Aorta (tissue), 5 donors: ENCODE measurements at regions not wholly inside any gene's neighbourhood (a gene's known extent, or its start where the extent isn't known, plus 50 kb on each side); places are given as distances from the start of the nearest gene placed in this dataset.
"Not testable (repeated sequence)": the region's sequence is repeated elsewhere in the genome, so short reads cannot be mapped to it uniquely, and the experiment has no call there.

Experiments used
- ATAC-seq: fragments of 200-7000 bp; cut with Tn5 transposase; one replicate; pipeline ENCODE4 v1.9.1; 2022; ENCODE audit warnings: moderate library complexity; ENCODE audit not compliant: low FRiP score
- DNase-seq, 2 donors: peaks; one replicate each; pipeline ENCODE4 v3.0.0-alpha.2; 2020
- H3K27ac ChIP-seq, 2 donors: one replicate each; pipeline ENCODE4 v1.5.1; 2013; ENCODE audit warnings: low read length in 2 of 2, mild to moderate bottlenecking in 2 of 2, moderate library complexity in 2 of 2, control low read depth in 1 of 2, inconsistent platforms in 1 of 2, low read depth in 1 of 2
- H3K27me3 ChIP-seq, 2 donors: one replicate each; pipeline ENCODE4 v1.6.1; 2013; ENCODE audit warnings: control low read depth in 1 of 2, low read length in 1 of 2, mild to moderate bottlenecking in 1 of 2, moderate library complexity in 1 of 2; ENCODE audit not compliant: insufficient read depth in 2 of 2, control insufficient read depth in 1 of 2
- H3K36me3 ChIP-seq, 2 donors: one replicate each; pipeline ENCODE4 v1.6.1; 2013; ENCODE audit warnings: control low read depth in 1 of 2, low read length in 1 of 2, mild to moderate bottlenecking in 1 of 2; ENCODE audit not compliant: insufficient read depth in 2 of 2, control insufficient read depth in 1 of 2
- H3K4me1 ChIP-seq, 2 donors: one replicate each; pipeline ENCODE4 v1.6.1; 2013; ENCODE audit warnings: low read length in 2 of 2, control low read depth in 1 of 2, mild to moderate bottlenecking in 1 of 2, moderate library complexity in 1 of 2; ENCODE audit not compliant: insufficient read depth in 2 of 2, control insufficient read depth in 1 of 2
- H3K4me3 ChIP-seq, 2 donors: one replicate each; pipeline ENCODE4 v1.5.1; 2013; ENCODE audit warnings: low read length in 2 of 2, control low read depth in 1 of 2, mild to moderate bottlenecking in 1 of 2
- H3K9me3 ChIP-seq: one replicate; pipeline ENCODE4 v1.6.1; 2013; ENCODE audit warnings: mild to moderate bottlenecking, low read length; ENCODE audit not compliant: control insufficient read depth
- WGBS, 2 donors: extraction: QIAGEN DNeasy Blood & Tissue Kit; methylation state at CpG; one replicate each; pipeline ENCODE4 v1.1.7; 2013; 5-methylcytosine and 5-hydroxymethylcytosine counted together
- intact Hi-C, 2 donors: fragments of 100-400 bp; cut with DNase I; formaldehyde crosslinking; loops; one replicate each; pipeline versions ENCODE4 v1.14.2 to v1.15.0; 2022
- donor health status: healthy with polysubstance abuse.
- donor health status: Bipolar disorder and iron deficiency.
- donor health status: DM: no; HTN: no; CAD: no.
- donor health status: DM: no; HTN: no; CAD: no.
- donor health status: DM: yes; HTN: yes; CAD: no.

DNA sequence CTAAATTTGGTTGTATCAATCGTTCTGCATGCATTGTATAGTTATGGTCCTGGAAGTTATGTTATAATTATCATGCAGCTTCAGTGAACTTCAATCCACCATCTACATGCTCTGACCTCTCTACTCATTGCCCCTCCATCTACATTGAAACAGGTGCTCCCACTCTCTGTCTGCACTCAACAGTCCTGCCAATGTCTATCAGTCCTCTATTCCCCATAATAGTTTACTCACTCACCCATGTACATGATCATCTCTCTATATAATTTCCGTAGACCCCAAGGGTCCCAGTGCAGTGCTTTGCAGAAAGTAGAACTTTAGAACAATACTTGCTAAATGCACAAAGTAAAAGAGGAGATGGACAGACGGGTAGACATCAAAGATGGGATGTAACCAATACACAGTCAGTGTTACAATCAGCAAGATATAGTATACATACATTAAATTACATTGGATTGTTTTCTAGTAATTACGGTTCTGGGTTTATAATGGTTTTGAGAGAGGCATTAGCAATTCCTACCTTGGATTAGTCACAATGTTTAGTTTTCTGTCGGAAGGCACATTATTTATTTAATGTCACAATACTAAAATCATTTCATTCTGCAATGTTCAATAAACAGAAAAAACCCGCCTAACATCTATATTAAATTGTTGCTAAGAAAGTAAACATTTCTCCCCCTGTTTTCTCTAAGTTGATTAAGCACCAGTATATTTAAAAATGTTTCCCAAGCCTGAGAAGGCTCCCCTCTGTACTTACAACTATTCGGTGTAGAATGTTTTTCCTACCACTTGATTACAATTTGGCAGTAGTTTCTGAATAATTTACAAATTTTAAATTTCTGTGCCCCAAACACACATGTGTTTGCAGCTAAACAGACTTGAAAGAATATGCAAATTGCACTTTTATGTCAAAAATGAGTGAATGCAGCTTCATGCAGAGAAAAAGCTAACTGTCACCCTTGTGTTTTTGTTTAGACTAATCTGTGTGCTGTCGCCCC is 94.4 kb upstream of the SIX2 start:
- H3K27ac ChIP-seq, result no peak overlapping the region
- no peaks in the 10 kb centered on the region for H3K36me3 ChIP-seq
- no peak for ATAC-seq
- H3K4me1 ChIP-seq, result no peaks in the 10 kb centered on the region
- WGBS, 2 donors, result 79 to 86% methylated on average over 8 of the region's 8 CpGs
- no peak overlapping the region for H3K4me3 ChIP-seq
- intact Hi-C loops, result no loop called here
- no peaks in the 10 kb centered on the region for H3K9me3 ChIP-seq
- no peaks in the 10 kb centered on the region for H3K27me3 ChIP-seq
- no peak for DNase-seq

DNA sequence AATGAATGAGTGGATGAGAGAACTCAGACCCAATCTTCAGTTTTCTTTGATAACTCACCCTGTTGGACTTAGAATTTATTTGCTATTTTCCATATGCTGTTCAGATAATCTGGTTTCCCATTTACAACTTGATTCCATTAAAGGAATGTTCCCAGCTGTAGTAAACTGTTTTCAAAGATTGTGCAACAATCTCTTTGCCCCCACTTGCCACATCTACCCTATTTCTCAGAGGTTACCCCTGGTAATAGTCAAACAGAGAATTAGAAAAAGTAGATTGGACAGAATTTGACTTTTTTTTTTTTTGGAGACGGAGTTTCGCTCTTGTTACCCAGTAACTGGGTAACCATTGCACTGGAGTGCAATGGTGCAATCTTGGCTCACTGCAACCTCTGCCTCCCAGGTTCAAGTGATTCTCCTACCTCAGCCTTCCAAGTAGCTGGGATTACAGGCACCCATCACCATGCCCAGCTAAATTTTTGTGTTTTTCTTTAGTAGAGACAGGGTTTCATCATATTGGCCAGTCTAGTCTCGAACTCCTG is 93.4 kb upstream of the SIX2 start:
- DNase-seq (no peak), ATAC-seq (no peak)
- Histone ChIP-seq H3K4me1 (no peaks in the 10 kb centered on the region), H3K27me3 (no peaks in the 10 kb centered on the region), H3K36me3 (no peaks in the 10 kb centered on the region), H3K9me3 (no peaks in the 10 kb centered on the region), H3K4me3 (no peak overlapping the region), H3K27ac (no peak overlapping the region)
- intact Hi-C loops, result no loop called here
- 93 to 96% methylated on average over 3 of the region's 3 CpGs for WGBS, 2 donors

DNA sequence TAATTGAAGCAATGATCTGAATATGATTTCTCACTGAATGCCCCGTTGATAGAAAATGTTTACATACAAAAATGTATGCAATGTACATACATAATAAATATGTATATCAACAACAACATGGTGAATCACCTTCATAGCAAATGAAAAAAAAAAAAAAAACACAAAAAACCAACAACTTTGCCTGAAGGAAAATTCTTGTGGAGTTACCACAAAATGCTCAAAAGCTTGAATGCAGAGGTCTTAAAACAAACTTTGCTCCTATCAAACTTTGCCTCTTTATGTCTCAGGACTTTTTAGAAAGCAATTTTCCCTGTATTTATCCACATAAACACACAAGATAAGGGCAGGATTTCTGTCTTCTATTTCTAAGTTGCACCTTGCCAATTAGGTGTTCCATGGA is 92.9 kb upstream of the SIX2 start:
- Histone ChIP-seq H3K27me3 (no peaks in the 10 kb centered on the region), H3K27ac (no peak overlapping the region), H3K4me1 (no peaks in the 10 kb centered on the region), H3K9me3 (no peaks in the 10 kb centered on the region), H3K4me3 (no peak overlapping the region), H3K36me3 (no peaks in the 10 kb centered on the region)
- DNase-seq (no peak), ATAC-seq (no peak)
- intact Hi-C loops, result no loop called here
- 79 to 86% methylated on average over 1 of the region's 1 CpG for WGBS, 2 donors

DNA sequence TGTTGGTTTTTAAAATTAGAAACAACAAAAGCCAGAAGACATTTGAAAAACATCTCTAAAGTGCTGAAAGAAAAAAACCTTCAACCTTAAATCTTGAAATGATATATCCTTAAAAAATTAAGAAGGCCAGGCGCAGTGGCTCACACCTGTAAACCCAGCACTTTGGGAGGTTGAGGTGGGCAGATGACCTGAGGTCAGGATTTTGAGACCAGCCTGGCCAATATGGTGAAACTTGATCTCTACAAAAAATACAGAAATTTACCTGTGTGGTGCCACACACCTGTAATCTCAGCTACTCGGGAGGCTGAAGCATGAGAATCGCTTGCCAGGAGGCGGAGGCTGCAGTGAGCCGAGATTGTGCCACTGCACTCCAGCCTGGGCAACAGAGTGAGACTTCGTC is 87.7 kb upstream of the SIX2 start:
- Histone ChIP-seq H3K4me3 (no peak overlapping the region), H3K27me3 (no peaks in the 10 kb centered on the region), H3K27ac (no peak overlapping the region), H3K4me1 (no peaks in the 10 kb centered on the region), H3K36me3 (no peaks in the 10 kb centered on the region), H3K9me3 (no peaks in the 10 kb centered on the region)
- WGBS, 2 donors, result 94 to 95% methylated on average over 6 of the region's 6 CpGs
- intact Hi-C loops, result no loop called here
- DNase-seq (no peak), ATAC-seq (no peak)

DNA sequence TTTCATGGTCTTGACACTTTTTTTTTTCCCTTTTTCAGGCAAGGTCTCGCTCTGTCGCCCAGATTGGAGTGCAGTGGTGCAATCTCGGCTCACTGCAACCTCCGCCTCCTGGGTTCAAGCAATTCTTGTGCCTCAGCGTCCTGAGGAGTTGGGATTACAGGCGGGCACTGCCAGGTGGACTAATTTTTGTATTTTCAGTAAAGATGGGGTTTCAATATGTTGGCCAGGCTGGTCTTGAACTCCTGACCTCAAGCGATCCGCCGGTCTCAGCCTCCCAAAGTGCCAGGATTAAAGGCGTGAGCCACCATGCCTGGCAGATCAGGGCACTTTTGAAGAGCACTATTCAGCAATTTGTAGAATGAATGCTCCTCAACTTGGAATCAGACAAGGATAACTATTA is 86.8 kb upstream of the SIX2 start:
- H3K27me3 ChIP-seq, H3K4me1 ChIP-seq, H3K4me3 ChIP-seq, DNase-seq, H3K36me3 ChIP-seq, H3K27ac ChIP-seq, ATAC-seq, intact Hi-C loops, H3K9me3 ChIP-seq: not testable (repeated sequence)
- 88 to 95% methylated on average over 10 of the region's 10 CpGs for WGBS, 2 donors

DNA sequence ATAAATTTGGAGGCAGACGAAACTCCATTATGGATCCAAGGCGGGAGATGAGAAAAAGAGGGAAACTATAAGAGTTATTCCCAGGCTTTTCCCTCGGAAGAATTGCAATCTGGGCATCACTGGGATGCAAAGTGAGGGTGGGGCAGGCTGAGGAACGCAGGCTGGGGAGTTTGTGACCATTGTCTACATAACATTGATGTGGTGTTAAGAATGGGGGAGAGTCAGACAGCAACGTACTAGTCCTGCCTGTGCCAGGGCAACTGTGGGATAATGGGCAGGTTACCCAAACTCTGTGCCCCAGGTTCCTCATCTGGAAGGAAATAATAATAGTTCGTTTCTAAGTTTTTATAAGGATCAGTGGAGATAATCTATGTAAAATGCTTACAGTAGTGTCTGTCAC is 84.4 kb upstream of the SIX2 start:
- DNase-seq, result no peak

DNA sequence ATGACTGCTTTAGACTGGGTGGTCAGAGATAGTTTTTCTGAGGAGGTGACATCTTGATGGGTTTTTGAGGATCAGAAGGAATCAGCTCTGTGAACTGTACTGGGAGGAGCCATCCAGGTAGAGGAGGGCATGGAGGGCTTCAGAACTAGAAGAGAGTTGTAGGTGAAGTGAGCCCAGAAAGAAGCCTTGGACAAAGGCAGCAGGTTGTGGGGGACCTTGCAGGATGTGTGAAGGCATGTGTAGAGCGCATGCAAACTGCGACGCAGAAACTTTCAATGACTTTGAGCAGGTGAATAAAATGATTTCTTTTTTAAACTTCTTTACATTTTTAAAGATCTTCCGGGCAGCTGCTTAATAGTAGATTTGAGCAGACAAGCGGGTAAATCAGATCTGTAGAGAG is 83.9 kb upstream of the SIX2 start:
- intact Hi-C loops, result no loop called here
- ATAC-seq (no peak), DNase-seq (no peak)
- Histone ChIP-seq H3K4me3 (no peak overlapping the region), H3K27ac (no peak overlapping the region), H3K9me3 (no peaks in the 10 kb centered on the region), H3K36me3 (no peaks in the 10 kb centered on the region), H3K27me3 (no peaks in the 10 kb centered on the region), H3K4me1 (no peaks in the 10 kb centered on the region)
- WGBS, 2 donors, result 95 to 98% methylated on average over 5 of the region's 5 CpGs

More for the DNA sequence above, 84.4 kb upstream of the SIX2 start:
- Histone ChIP-seq H3K27ac (no peak overlapping the region), H3K27me3 (no peaks in the 10 kb centered on the region), H3K4me1 (no peaks in the 10 kb centered on the region), H3K36me3 (no peaks in the 10 kb centered on the region), H3K4me3 (no peak overlapping the region), H3K9me3 (no peaks in the 10 kb centered on the region)
- ATAC-seq, result no peak
- 70 to 76% methylated on average over 6 of the region's 6 CpGs for WGBS, 2 donors
- intact Hi-C loops, result no loop called here

DNA sequence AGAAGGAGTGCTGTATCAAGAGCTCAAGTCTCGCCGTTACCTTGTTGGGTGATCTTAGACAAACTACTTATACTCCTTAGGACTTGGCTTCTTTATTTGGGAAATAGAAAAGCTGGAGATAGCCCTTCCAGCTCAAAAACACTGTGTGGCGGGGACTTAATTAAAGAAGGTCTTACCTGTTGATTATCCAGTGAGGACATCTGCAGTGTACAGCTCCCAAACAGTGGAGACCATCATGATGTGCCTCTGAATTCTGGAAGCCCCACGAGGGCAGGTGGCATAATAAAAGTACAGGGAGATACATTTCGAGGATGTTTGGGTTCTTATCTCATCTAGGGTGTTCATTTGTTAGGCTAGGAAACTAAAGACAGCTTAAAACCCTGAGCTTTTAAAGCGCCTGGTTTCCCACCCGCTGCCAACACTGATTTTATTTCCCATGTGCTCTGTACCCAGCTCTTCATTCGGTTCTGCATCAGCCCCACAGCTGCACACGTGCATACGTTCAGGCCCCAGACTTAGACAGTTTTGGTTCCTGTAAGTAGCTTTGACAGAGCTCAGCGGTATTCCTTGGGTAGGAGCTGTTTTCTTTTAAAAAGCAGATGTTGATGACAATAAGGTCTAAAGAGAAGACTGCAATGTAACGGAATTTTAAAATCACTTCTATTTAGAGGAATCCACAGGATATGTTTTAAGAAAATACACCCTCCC is 80.5 kb upstream of the SIX2 start:
- H3K27me3 ChIP-seq, result no peaks in the 10 kb centered on the region
- DNase-seq (no peak), ATAC-seq (no peak)
- no peak overlapping the region for H3K4me3 ChIP-seq
- no peaks in the 10 kb centered on the region for H3K9me3 ChIP-seq
- intact Hi-C loops, result no loop called here
- 82 to 84% methylated on average over 12 of the region's 12 CpGs for WGBS, 2 donors
- H3K36me3 ChIP-seq, result no peaks in the 10 kb centered on the region
- no peaks in the 10 kb centered on the region for H3K4me1 ChIP-seq
- H3K27ac ChIP-seq, result no peak overlapping the region
